HG02885 (cell line): ENCODE measurements at regions not wholly inside any gene's neighbourhood (a gene's known extent, or its start where the extent isn't known, plus 50 kb on each side); places are given as distances from the start of the nearest gene placed in this dataset.
"Not testable (repeated sequence)": the region's sequence is repeated elsewhere in the genome, so short reads cannot be mapped to it uniquely, and the experiment has no call there.

Experiments used
- ATAC-seq: cut with Tn5 transposase; IDR thresholded peaks from one replicate; pipeline ENCODE4 v1.9.1; 2021; ENCODE audit warnings: mild to moderate bottlenecking; ENCODE audit not compliant: unreplicated experiment, poor library complexity

GRCh38 chr3:101992863-101993262 lies 143.5 kb downstream of the NFKBIZ start:
- no peak for ATAC-seq

- ATAC-seq = no peak
Observed at GRCh38 chr3:101994386-101994785, 145.1 kb downstream of the NFKBIZ start.

- ATAC-seq = no peak
Observed at GRCh38 chr3:101995371-101996046, 146.2 kb downstream of the NFKBIZ start.

DNA sequence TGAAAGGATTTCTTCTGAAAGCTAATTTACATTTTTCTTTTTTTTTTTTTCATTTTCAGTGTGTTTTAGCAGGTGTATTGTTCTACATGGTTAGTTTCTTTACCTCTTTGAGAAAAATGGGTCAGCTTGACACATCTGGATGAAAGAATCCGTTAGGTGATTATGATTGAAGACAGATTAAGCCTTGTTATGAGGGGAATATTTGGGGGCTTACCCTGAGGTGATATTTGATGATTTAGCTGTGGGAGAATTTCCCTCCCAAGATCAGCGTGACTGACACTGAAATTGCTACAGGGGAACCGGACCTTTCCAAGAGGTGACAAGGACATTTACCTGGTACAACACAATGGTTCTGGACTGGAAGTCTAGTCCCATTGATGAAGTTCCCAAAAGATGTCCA lies 147.5 kb downstream of the NFKBIZ start:
- no peak for ATAC-seq

GRCh38 chr3:101998256-101998926 lies 149.1 kb downstream of the NFKBIZ start:
- no peak for ATAC-seq

DNA sequence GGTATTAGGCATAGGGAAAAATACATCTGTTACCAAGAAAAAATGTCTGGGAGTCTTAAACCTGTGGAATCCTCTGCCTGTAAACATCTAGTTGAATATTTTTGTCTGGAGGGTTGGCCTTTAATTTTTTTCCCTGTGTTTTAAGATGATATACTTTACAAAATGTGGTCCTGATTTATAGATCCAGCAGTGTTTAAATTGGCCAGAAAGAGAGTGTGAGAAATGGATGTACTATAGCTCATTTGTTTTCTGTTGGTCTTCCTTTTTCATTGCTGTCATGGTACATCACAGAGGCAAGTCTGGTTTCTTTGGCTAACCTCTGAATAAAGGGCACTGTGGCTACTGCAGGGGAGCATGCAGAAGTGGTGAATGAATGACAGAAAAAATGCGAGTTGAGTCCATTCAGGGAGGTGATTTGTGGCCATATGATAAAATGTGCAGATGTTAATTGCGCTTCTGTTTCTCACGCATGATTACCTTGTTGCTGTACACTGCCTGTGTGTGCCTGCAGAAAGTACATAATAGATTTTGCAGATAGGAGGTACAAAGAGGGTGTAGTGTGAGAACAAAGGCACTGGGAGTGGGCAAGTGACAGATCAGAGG lies 150.0 kb downstream of the NFKBIZ start:
- ATAC-seq = no peak

DNA sequence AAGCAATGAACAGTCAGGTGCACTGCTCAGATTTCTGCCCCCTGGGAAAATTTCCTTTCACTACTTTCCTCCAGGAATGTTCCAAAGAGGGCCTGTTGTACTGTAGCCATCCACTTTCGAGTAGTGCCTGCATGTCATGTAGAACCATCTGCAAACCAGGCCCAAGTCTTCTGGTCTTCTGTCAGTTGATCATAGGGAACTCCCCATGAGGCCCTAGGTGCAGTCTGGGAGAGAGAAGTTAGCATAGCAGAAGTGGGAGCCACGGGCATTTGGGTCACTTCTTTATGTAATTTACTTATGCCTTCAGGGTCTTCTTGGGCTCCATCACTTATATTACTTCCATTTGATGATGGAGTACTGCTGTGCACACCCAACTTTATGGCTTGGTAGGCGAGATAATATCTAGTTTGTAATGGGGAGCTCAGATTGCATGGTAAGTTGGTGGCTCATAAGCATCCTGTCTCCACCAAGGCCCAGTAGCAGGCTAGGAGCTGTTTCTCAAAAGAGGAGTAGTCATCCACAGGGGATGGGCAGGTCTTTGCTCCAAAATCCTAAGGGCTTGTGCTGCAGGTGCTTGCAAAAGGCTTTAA lies 151.4 kb downstream of the NFKBIZ start:
- peak; percentile 48 for ATAC-seq

GRCh38 chr3:102002056-102002455 lies 152.7 kb downstream of the NFKBIZ start:
- no peak for ATAC-seq

GRCh38 chr3:102004561-102004960 lies 155.2 kb downstream of the NFKBIZ start:
- ATAC-seq = no peak

DNA sequence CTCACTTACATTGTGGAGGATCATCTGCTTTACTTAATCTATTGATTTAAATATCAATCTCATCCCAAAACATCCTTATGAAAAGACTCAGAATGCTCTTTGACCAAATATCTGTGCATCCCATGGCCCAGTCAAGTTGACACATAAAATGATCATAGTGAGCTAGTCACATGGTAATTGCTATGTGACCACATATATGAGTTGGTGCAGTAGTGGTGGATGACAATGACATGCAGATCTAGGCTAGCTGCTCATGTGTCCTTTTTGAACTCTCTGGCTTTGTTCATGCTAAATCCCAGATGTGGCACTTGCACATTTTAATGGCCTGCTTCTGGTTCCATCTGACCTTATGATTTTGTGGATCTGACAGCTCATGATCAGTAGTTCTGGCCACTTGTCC lies 156.2 kb downstream of the NFKBIZ start:
- ATAC-seq = no peak

DNA sequence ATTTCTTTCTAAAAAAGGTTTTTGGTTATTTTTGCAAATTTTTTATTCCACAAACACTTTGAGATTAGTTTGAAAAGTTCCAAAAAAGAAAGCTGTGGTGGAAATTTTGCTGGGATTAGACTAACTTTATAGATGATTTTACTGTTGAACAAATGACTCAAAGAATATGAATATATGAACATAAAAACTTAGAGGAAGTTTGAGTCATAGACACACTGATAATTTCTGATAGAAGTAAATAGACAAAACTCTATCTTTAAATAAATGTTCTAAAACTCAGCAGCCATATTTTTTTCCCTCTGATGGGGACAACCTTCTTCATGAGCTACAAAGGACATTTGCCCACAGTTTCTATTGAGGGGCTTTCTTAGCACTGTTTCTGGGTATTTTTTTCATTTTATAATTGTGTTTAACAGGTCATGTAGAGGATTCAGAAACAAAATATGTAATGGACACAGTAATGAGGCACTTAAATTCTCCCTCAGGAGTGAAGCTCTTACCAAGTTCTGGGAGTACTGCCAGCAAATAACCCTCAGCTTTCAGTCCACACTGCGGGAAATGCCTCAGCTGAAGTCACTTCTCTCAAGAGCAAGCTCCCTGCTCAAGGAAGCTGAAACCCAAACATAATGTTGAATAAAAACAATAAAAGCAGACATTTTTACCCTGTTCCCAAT lies 157.6 kb downstream of the NFKBIZ start:
- ATAC-seq = no peak

DNA sequence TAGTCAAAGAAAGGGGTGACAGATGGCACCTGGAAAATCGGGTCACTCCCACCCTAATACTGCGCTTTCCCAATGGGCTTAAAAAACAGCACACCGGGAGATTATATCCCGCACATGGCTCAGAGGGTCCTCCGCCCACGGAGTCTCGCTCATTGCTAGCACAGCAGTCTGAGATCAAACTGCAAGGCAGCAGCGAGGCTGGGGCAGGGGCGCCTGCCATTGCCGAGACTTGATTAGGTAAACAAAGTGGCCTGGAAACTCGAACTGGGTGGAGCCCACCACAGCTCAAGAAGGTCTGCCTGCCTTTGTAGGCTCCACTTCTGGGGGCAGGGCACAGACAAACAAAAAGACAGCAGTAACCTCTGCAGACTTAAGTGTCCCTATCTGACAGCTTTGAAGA lies 159.1 kb downstream of the NFKBIZ start:
- not testable (repeated sequence) for ATAC-seq

- no peak for ATAC-seq
Observed at GRCh38 chr3:102016417-102016816, 167.1 kb downstream of the NFKBIZ start.

DNA sequence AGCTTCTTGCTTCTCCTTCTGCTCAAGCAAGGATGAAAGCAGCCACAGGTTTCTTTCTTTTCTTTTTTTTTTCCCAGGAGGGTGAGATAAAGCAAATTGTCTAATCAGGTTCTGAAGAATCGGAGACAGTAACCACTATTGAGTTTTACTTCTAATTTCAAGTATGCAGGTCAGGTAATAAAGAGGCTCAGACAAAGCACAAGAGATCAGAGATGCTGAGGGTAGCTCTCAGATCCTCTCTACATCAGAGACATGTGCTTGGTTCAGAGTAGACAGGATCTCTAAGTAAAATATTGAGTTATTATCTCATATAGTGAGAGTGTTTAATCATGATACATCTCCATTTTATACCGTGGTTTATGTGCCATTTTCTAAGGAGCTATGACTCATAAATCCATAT lies 168.5 kb downstream of the NFKBIZ start:
- no peak for ATAC-seq

DNA sequence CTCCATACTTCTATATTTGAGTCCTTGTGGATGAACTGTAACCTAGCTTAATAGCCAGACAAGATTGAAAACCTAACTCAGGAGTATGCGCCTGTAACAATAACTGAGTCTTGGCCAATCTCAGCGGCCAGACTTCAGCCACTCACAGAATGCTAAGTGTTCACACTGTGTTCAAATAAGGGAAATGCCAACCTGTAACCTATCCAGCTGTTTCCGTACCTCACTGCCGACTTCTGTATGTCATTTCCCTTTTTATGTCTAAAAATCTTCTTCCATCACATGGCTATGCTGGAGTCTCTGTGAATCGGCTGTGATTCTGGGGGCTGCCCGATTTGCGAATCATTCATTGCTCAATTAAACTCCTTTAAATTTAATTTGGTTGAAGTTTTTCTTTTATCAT lies 169.2 kb downstream of the NFKBIZ start:
- ATAC-seq = no peak

DNA sequence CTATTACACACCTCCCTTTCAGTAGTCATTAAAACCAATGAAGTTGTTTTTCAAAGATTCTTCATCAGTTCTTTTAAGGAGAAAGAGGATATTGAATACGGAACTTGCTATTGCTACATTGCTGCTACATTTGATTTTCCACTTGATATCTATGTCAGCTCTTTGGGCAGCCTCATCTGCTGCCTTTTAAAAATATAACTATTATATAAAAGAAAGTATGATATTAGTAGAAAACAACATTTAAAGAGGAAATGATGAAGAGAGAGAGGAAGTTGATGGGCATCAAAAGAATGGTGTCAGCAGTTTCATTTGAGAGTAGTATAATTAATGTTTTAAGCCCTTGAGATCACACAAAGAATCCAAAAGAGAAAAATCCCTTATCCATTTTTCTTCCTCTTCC lies 171.4 kb downstream of the NFKBIZ start:
- ATAC-seq = no peak

DNA sequence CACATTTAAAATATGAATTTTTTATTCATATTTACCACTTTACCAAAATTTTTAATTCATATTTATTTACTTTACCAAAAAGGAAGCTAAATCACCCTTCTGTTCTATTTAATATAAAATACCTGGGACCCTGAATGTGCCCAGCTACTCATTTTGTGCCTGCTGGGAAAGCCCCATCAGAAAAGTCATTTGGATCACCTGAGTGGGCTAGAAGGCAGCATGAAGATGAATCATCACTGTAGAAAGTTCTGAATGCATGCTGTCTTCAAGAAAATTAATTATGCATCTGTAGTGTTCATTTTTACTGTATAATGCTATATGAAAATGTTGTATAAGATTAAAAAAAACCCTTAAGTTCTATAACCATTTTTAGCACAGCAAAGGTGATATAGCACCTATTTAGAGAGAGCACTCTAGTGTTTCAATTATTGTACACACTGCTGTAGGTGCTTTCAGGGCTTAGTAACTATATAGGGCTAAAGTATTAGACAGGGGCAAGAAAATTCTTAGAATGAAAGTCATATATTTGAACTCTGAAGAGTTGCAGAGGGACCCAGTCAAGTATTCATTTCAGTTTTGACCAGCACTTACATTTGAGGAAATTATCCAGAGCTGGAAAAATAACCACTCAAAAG lies 175.1 kb downstream of the NFKBIZ start:
- ATAC-seq = peak; percentile 35

DNA sequence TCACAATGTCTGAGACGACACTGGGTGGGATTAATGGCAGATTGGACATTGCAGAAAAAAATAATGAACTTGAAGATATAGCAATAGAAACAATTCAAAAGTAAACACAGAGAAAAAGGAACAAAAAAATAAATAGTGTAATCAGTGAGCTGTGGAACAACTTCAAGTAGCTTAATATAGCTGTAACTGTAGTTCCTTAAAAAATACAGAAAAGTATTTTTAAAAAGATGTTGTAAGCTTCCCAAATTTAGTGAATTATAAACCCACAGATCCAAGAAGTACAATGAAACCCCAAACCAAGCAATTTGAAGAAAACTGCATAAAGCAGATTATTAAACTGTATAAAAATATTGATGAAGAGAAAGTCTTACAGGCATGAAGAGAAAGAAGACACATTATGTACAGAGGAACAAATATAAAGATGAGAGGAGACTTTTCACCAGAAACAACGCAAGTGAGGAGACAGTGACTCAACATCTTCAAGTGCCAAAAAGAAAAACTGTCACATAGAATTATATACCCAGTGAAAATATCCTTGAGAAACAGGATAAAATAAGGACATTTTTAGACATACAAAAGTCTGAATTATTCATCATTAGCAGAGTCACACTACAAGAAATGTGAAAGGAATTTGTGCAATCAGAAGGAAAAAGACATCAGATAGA lies 176.4 kb downstream of the NFKBIZ start:
- no peak for ATAC-seq

DNA sequence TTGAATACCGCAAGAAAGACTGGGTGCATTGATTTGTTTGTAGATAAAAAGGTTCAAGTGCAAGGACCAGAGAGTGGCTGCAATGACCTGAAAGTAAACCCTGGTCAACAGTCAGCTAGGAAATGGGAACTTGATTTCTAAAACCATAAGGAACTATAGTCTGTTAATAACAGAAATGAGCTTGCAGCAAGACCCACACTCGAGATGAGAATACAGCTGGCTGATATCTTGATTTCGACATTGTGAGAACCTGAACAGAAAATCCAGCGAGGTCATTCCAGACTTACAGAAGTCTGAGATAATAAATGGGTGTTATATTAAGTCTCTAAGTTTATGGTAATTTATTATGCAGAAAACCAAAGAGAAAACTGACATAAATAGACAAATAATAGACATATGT lies 177.3 kb downstream of the NFKBIZ start:
- no peak for ATAC-seq

DNA sequence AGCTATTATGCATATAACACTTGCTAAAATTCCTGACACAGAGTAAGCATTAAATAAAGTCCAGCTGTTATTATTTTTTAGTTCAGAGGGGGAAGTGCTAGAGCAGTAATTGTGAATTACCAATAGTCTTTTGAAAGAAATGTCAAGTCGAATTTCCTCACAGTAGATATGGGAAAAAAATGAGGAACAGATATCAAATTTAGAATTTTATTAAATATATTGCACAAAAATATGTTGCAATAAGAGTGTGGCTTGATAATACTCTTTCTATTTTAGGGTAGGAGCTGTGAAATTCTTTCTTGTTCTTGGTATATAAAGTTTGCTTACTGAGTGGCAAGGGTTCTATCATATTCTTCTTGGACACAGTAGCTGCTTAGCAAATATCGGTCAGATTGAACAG lies 181.3 kb downstream of the NFKBIZ start:
- no peak for ATAC-seq
